Endothelial cell (in vitro differentiated cells): ENCODE measurements at regions not wholly inside any gene's neighbourhood (a gene's known extent, or its start where the extent isn't known, plus 50 kb on each side); places are given as distances from the start of the nearest gene placed in this dataset.

Experiments
- DNase-seq: peaks from one replicate; pipeline ENCODE4 v3.0.0; 2021; ENCODE audit warnings: low spot score
- H3K27ac Mint-ChIP-seq: one replicate; pipeline ENCODE4 v1.8.0; 2021; ENCODE audit warnings: mixed read lengths, inconsistent platforms; ENCODE audit not compliant: unreplicated experiment
- H3K27me3 Mint-ChIP-seq: one replicate; pipeline ENCODE4 v1.8.0; 2021; ENCODE audit warnings: mild to moderate bottlenecking, moderate library complexity, mixed read lengths, inconsistent platforms; ENCODE audit not compliant: unreplicated experiment
- H3K36me3 Mint-ChIP-seq: one replicate; pipeline ENCODE4 v1.8.0; 2021; ENCODE audit warnings: mild to moderate bottlenecking, low read depth, mixed read lengths, inconsistent platforms; ENCODE audit not compliant: unreplicated experiment
- H3K4me1 Mint-ChIP-seq: one replicate; pipeline ENCODE4 v1.8.0; 2021; ENCODE audit warnings: mild to moderate bottlenecking, mixed read lengths, inconsistent platforms; ENCODE audit not compliant: unreplicated experiment
- H3K4me3 Mint-ChIP-seq: one replicate; pipeline ENCODE4 v1.8.0; 2021; ENCODE audit warnings: mild to moderate bottlenecking, mixed read lengths, inconsistent platforms; ENCODE audit not compliant: unreplicated experiment
- H3K9me3 Mint-ChIP-seq: one replicate; pipeline ENCODE4 v1.8.0; 2021; ENCODE audit warnings: mixed read lengths, inconsistent platforms; ENCODE audit not compliant: unreplicated experiment
- TF ChIP-seq, protein P1 (sequence below): fragments of 200-600 bp; sonication (generic); IDR thresholded peaks from one replicate; pipeline ENCODE4 v1.5.0; 2021; ENCODE audit warnings: antibody characterized with exemption; ENCODE audit not compliant: unreplicated experiment

DNA sequence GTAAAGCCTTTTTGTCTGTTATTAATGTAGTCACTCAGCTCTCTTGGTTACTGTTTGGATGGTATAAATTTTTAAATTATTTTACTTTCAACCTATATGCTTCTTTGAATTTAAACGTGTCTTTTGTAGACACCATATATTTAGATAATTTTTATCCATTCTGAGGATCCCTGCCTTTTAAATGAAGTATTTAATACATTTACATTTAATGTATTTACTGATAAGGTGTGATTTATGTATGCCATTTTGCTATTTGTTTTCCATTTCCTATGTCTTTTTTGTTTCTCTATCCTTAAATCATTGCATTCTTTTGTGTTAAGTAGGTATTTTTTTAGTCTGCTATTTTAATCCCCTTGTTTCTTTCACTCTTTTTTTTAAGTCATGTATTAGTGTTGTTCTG lies 238.0 kb downstream of the RAB28 start:
- Mint-ChIP-seq H3K9me3 (no peaks in the 10 kb centered on the region), H3K4me3 (no peak overlapping the region), H3K36me3 (peaks cover 8% of the 10 kb centered on the region), H3K27me3 (peaks cover 1% of the 10 kb centered on the region), H3K4me1 (peaks cover 12% of the 10 kb centered on the region), H3K27ac (no peak overlapping the region)
- DNase-seq = no peak
- TF ChIP-seq, protein P1, sequence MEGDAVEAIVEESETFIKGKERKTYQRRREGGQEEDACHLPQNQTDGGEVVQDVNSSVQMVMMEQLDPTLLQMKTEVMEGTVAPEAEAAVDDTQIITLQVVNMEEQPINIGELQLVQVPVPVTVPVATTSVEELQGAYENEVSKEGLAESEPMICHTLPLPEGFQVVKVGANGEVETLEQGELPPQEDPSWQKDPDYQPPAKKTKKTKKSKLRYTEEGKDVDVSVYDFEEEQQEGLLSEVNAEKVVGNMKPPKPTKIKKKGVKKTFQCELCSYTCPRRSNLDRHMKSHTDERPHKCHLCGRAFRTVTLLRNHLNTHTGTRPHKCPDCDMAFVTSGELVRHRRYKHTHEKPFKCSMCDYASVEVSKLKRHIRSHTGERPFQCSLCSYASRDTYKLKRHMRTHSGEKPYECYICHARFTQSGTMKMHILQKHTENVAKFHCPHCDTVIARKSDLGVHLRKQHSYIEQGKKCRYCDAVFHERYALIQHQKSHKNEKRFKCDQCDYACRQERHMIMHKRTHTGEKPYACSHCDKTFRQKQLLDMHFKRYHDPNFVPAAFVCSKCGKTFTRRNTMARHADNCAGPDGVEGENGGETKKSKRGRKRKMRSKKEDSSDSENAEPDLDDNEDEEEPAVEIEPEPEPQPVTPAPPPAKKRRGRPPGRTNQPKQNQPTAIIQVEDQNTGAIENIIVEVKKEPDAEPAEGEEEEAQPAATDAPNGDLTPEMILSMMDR = no peak

DNA sequence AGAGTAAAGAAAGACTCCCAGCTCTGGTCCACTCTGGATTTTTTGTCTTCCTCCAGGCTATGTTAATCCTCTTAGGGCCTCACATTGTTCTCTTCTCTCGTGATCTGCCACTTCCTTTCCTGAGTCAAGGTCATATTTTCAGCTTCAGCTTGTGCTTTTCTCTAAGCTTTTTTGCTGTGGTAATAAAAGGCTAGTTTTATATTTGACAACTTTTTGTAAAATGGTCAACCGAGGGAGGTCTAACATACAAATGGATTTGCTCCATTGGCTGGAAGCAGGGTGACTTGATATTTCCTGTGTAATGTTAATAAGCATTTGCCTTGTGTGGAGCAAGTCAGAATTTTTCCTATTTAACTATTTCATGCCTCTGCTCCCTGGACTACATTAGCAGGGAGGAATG lies 239.7 kb downstream of the RAB28 start:
- TF ChIP-seq, protein P1 = no peak
- no peaks in the 10 kb centered on the region for H3K9me3 Mint-ChIP-seq
- peaks cover 1% of the 10 kb centered on the region for H3K27me3 Mint-ChIP-seq
- peaks cover 12% of the 10 kb centered on the region for H3K4me1 Mint-ChIP-seq
- no peak overlapping the region for H3K27ac Mint-ChIP-seq
- no peak for DNase-seq
- H3K4me3 Mint-ChIP-seq = no peak overlapping the region
- peaks cover 8% of the 10 kb centered on the region for H3K36me3 Mint-ChIP-seq

DNA sequence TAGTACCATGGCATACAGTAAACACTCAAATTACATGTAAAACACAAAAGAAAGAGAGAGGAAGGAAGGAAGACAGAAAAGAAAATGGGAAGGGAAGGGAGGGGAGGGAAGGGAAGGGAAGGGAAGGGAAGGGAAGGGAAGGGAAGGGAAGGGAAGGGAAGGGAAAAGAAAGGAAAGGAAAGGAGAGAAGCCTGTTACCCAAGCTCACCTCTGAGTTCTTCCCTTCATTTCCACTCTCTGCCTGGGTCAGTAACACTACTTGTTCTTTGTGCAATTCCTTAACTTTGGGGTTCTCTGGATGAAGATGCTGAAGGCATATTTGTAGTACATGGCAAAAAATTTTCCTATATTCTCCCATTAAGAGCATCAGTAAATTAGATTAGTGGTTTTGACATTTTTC lies 241.0 kb downstream of the RAB28 start:
- Mint-ChIP-seq H3K27ac (no peak overlapping the region), H3K4me1 (peaks cover 12% of the 10 kb centered on the region), H3K4me3 (no peak overlapping the region), H3K27me3 (peaks cover 1% of the 10 kb centered on the region), H3K36me3 (peaks cover 7% of the 10 kb centered on the region), H3K9me3 (no peaks in the 10 kb centered on the region)
- no peak for DNase-seq
- TF ChIP-seq, protein P1 = no peak

DNA sequence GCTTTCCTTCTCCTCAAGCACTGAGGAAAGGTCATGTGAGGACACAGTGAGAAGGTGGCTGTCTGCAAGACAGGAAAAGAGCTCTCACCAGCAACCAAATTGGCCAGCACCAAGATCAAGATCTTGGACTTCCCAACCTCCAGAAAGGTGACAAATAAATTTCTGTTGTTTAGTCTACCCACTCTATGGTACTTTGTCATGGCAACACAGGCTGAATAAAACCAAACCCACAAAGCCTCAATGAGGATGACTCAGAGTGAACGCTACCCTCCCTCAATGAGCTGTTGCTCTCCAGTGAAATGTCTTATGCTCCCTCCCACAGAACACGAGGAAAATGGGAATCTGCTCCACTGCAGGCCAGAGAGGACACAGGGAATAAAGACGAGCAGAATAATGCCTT lies 244.1 kb downstream of the RAB28 start:
- no peaks in the 10 kb centered on the region for H3K9me3 Mint-ChIP-seq
- H3K36me3 Mint-ChIP-seq = peaks cover 4% of the 10 kb centered on the region
- DNase-seq = no peak
- H3K4me3 Mint-ChIP-seq = no peak overlapping the region
- H3K27ac Mint-ChIP-seq = no peak overlapping the region
- TF ChIP-seq, protein P1 = no peak
- peaks cover 12% of the 10 kb centered on the region for H3K4me1 Mint-ChIP-seq
- no peaks in the 10 kb centered on the region for H3K27me3 Mint-ChIP-seq

DNA sequence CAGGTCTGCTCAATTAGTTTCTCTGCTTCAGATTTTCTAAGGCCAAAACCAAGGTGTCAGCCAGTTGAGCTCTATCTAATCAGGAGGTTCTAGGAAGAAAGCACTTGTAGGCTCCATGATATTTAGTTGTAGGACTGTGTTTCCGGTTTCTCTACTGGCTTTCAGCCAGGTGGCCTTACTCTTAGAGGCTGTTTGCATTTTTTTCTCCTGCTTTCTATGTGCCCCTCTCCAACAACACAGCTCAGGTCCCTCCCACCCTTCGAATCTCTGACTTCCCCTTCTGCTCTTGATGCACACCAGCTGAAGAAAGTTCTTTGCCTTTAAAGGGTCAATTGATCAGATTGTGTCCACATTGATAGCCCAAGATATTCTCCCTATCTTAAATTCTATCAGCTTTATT lies 245.2 kb downstream of the RAB28 start:
- Mint-ChIP-seq H3K27me3 (no peaks in the 10 kb centered on the region), H3K9me3 (no peaks in the 10 kb centered on the region), H3K36me3 (peaks cover 4% of the 10 kb centered on the region), H3K4me1 (peaks cover 5% of the 10 kb centered on the region), H3K27ac (no peak overlapping the region), H3K4me3 (no peak overlapping the region)
- DNase-seq = no peak
- TF ChIP-seq, protein P1 = no peak
